NCI-H526 treated with DMSO at 0.1 percent for 48 hours (cell line): ENCODE measurements at regions not wholly inside any gene's neighbourhood (a gene's known extent, or its start where the extent isn't known, plus 50 kb on each side); places are given as distances from the start of the nearest gene placed in this dataset.

ENCODE experiments used
- DNase-seq: peaks from one replicate; lab custom pipeline; 2025; lab: John Stamatoyannopoulos, UW

GRCh38 chr22:49435596-49435995 is 392.1 kb downstream of the BRD1 start:
- DNase-seq = no peak

DNA sequence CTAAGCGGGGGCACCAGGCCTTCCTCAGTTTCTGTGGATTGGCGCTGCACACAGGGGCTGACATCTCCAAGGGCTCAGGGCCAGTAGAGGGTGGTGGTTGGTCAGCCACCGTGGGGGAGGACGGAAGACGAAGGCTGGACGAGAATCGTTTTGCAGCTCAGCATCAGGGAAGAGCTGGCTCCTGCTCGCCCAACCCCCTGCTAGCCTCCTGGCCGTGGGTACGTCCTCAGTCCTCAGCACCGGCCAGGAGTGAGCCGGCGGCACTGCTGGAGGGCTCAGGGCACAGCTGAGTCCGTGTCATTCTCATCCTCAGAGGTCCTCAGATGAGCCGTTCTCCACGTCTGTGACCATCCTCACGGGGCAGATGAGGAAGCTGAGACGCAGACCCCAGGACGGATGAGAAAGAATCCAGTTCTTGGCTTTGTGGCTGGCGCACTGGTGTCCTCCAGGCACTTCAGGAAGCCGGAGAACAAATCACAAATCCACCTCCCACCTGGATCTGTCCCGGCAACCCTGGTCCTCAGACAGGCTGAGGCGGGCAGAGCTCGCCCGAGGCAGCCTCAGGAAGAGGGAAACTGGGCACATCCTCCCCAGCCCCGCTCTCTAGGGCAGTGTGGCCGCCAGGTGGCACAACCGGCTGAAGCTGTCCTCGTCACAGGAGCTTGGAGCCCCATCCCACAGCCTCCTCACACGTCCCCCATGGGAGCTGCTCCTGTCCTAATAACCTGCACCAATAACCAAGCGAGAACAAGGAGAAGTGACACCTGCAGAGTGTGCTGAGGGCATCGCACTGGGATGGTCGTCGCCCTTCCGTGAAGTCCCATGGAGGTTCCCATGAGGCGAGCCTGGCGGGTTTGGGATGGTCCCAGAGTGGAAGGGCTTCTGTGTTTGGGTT is 393.7 kb downstream of the BRD1 start:
- no peak for DNase-seq

DNA sequence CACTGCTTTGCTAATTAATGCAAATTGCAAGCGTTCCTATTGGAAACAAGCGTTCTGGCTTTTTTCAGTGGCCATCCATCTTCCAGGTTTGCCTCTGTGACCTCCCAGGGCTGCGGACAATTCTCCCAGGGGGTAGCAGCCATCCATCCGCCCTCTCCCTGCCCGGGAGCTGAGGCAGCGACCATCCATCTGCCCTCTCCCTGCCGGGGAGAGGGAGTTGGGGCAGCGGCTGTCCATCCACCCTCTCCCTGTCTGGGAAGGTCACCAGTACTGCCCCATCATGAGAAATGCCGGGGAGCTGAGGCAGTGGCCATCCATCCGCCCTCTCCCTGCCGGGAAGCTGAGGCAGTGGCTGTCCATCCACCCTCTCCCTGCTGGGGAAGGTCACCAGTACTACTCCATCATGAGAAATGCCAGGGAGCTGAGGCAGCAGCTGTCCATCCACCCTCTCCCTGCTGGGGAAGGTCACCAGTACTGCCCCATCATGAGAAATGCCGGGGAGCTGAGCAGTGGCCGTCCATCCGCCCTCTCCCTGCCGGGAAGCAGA is 394.7 kb downstream of the BRD1 start:
- no peak for DNase-seq

DNA sequence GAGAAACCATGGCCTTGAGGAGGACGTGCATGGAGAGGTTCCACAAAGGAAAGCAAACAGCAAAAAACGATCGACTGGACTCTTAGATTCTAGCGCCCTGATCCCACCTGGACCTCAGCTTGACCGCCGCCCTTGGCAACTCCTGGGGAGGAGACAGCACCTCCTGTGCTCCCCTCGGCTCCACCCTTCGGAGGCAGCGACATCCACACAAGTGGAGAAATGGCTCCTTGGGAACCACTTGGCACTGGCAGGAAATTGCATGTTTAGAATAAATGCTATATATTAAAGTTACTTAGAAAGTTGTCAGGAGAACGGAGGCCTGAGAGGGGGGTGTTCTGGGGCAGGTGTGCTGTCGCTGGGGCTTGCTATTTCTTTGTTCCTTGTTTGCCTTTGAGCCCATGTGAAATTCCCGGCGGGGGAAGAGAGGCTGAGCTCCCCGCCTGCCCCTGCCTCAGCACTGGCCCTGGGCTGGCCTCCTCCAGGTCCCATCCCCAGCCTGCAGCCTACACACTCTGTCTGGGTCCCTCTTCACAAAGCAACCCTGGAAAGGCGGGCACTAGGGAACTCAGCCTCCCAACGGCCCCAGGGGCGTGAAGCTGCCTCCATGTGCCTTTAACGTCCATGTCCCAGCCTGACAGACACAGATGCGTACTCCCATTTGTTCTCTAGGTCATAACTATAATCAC is 395.3 kb downstream of the BRD1 start:
- no peak for DNase-seq

DNA sequence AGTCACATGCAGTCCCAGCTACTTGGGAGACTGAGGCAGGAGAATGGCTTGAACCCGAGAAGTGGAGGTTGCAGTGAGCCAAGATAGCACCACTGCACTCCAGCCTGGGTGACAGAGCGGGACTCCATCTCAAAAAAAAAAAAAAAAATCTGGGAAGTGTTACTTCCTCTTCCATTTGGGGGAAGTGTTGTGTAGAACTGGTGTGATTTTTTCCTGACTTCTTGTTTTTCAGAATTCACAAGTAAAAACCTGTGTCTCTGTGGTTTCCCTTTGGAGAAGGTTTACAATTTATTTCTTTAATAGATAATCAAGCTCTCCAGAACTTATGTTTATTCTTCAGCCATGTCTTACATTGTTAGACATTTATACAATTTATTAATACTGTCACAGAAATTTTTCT is 396.1 kb downstream of the BRD1 start:
- no peak for DNase-seq

DNA sequence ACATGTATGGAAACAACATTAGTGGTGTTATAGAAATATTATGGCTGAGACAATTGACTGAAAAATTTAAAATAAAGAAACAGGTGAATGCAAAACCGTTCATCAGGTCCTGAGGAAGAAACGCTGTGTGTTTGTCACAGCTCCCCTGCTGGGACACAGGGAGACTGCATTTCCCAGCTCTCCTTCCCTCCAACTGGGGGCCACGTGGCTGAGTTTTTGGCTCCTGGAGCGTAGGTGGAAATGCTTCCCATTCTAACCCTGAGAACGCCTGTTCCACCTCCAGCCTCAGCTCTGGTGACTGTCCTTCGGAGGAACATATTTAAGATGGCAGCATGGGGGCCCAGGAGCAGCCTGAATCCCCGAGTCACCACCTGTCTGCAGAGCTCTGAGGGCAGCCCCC is 398.6 kb downstream of the BRD1 start:
- no peak for DNase-seq

- no peak for DNase-seq
Measured at GRCh38 chr22:49427941-49428340, 399.7 kb downstream of the BRD1 start.

- no peak for DNase-seq
Measured at GRCh38 chr22:49427341-49427740, 400.3 kb downstream of the BRD1 start.

DNA sequence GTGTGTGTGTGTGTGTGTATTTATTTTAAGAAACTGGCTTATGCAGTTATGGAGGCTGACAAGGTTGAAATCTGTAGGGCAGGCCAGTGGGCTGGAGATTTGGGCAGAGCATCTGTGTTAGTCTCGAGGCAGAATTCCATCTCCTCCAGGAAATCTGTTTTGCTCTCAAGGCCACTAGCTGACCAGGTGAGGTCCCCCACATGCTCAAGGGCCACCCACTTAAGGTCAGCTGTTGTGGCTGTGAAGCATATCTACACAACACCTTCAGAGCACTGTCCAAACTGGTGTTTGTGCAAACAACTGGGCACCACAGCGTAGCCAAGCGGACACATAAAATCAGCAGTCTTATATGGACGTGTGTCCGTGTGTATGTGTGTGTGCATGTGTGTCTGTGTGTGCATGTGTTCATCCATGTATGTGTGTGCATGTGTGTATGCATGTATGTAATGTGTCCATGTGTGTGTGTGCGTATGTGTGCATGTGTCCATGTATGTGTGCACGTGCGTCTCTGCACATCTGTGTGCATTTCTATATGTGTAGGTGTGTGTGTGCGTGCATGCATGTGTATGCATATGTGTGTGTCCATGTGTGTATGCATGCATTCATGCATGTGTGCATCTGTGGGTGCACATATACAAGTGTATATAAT is 400.9 kb downstream of the BRD1 start:
- DNase-seq = no peak

DNA sequence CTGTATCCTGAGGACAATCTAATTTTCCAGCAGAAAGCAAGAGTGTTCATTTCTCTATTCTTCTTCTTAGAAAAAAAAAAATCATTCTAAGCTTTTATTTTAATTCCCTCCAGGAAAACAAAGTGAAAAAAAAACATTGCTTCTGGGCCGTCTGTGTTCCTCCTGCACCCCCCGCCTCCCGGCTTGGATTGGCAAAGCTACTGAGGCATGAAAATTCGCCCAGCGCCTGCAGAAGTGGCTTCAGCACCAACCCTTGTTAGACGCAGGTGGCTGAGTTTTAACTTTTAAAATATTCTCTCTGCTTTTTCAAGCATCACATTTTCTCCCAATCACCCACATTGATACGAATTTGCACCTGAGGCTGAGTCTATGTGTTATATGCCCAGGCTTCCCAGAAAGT is 401.6 kb downstream of the BRD1 start:
- DNase-seq = no peak

- DNase-seq = no peak
Measured at GRCh38 chr22:49425356-49425755, 402.3 kb downstream of the BRD1 start.

DNA sequence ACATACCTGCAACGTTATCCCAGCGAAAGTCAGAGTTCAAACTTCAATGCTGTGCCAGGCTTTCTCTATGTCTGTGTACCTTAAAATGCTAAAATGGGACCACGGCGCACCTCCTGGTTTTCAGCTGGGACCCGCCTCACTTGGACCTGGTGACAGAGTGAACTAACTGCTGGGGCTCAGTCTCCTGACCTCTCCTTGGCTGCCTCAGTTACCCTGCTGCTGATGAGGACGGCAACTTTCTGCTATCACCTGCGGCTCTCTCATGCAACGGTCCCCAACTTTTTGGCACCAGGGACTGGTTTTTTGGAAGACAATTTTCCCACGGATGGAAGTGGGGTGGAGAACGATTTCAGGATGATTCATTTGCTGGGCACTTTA is 402.8 kb downstream of the BRD1 start:
- DNase-seq = no peak

GRCh38 chr22:49423125-49423650 is 404.5 kb downstream of the BRD1 start:
- no peak for DNase-seq

DNA sequence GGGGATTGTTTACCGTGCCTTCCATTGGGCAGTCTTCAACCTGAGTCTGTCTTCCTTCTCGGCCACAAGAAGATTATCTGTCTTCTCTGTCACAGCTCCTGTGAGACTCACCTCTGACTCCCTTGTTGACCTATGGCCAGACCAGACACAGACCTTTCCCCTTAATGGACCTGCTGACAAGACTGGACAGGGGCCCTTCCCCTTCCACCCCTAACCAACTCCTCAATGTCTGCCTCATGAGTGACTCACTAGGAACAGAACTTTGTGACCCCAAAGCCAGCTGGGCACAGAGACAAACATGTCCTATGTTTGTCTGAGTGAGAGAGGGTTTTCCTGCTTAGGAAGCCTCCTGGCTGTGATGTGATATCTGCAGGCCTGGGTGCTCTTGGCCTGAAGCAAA is 405.0 kb downstream of the BRD1 start:
- no peak for DNase-seq

- DNase-seq = no peak
Measured at GRCh38 chr22:49420651-49421050, 407.0 kb downstream of the BRD1 start.

GRCh38 chr22:49419661-49420060 is 408.0 kb downstream of the BRD1 start:
- DNase-seq = no peak

- no peak for DNase-seq
Measured at GRCh38 chr22:49418943-49419342, 408.7 kb downstream of the BRD1 start.

- DNase-seq = no peak
Measured at GRCh38 chr22:49418341-49418894, 409.3 kb downstream of the BRD1 start.

DNA sequence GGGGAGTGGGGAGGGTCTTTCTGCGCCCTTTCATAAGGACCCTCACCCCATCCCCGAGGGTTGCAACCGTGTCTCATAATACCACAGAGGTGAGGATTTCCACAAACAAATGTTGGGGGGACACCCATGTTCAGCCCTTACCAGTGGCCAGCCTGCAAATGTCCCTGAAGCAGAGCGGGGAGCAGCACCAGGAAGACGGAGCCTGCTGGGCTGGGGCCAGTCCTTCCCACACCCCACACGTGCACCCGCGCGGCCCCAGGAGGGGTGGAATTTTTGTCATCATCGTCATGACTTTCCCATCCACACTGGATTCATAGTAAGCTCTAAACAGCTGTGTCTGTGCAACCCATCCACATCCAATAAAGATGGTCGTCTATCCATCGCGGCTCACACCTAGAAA is 409.8 kb downstream of the BRD1 start:
- no peak for DNase-seq

DNA sequence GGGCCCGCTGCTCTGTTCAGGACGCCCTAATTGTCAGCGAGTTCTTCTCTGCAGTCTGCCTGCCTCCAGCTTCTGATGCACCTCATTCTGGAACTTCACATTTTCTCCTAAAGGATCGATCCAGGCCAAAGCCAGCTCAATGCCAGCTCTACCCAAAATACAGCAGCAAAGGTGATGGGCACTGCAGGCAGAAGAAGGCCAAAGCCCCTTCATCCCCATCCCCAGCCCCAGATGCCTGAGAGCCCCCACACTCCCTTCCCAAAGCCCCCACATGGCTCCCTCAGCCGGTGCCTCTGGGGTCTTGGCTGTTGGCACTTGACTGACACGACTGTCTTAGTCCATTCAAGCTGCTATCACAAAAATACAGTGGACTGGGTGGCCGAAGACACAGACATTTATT is 410.3 kb downstream of the BRD1 start:
- DNase-seq = no peak

DNA sequence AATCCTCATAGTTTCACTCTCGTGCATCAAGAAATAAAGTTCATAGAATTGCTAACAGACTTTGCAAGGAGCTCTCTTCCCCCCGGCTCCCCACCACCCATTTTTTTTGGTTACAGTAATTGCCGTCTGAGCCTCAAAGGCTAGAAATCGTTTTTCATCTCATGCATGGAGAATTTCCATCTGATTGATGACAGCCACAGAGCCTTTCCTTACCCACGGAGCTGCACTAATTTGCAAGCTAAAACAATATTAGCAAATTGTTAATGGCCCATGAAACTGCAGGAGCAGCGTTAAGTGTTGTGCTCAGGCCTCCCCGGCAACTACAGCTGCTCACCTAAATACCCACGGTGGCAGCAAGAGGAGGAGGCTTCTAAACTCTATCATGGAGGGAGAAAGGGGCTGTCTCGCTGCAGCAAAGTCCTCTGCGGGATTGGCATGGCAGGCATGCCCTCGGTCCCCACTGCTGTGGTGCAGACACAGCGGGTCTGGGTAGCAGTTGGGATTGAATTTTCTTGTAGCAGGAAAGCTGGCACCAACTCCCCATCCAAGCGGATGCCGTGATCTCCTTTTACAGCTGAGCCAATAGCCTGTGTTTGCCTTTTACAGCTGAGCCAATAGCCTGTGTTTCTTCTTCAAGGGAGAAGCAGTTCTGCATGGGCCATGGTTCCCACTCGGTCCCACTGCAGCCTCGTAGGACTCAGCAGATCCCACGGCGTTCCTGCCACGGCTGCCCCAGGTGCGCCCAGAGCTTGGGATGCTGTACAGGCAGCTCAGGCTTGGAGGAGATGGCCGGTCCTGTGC is 412.3 kb downstream of the BRD1 start:
- DNase-seq = peak; percentile 40
